ENCODE measurements at regions not wholly inside any gene's neighbourhood (a gene's known extent, or its start where the extent isn't known, plus 50 kb on each side); places are given as distances from the start of the nearest gene placed in this dataset.

DNA sequence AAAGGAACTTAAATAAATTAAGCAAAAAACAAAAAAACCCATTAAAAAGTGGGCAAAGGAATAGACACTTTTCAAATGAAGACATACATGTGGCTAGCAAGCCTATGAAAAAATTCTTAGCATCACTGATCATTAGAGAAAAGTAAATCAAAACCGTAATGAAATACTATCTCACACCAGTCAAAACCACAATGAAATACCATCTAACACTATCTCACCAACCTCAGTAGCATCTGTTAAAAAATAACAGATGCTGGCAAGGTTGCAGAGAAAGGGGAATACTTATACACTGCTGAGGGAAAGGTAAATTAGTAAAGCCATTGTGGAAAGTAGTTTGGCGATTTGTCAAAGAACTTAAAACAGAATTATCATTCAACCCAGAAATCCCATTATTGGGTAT, 381.1 kb downstream of the FLRT2 start:
- H3K4me1 ChIP-seq (ENCODE audit: insufficient read depth, low read length): peaks cover 7% of the 10 kb centered on the region; the same call in 1 of the 2 replicates
- H3K36me3 ChIP-seq (ENCODE audit: insufficient read depth, low read length): no peaks in the 10 kb centered on the region
- no peak overlapping the region for H3K9ac ChIP-seq (ENCODE audit: low read depth, low read length)
- no peaks in the 10 kb centered on the region for H3K9me3 ChIP-seq (ENCODE audit: control insufficient read depth, insufficient read depth, low read length)

DNA sequence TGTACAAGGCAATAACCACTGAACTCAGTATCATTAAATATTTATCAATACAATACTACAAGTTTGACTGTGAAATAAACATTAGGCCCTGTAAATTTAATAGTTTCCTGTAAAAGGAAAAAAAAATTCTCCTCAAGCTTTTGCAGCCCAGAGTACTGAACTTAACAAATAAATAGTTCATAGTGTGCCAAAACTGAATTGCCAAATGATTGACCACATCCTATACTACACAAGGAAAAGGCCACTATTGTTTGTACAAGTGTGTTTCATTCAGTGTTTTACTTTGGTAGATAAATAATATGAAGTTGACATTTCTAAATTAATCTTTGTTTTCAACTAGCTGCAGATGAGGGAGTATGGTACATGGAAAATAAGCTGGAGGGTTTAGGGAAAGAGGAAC, 379.6 kb downstream of the FLRT2 start:
- H3K9ac ChIP-seq (ENCODE audit: low read depth, low read length): no peak overlapping the region
- H3K4me1 ChIP-seq (ENCODE audit: insufficient read depth, low read length): peaks cover 7% of the 10 kb centered on the region; the same call in 1 of the 2 replicates
- no peaks in the 10 kb centered on the region for H3K9me3 ChIP-seq (ENCODE audit: control insufficient read depth, insufficient read depth, low read length)
- H3K36me3 ChIP-seq (ENCODE audit: insufficient read depth, low read length): no peaks in the 10 kb centered on the region

DNA sequence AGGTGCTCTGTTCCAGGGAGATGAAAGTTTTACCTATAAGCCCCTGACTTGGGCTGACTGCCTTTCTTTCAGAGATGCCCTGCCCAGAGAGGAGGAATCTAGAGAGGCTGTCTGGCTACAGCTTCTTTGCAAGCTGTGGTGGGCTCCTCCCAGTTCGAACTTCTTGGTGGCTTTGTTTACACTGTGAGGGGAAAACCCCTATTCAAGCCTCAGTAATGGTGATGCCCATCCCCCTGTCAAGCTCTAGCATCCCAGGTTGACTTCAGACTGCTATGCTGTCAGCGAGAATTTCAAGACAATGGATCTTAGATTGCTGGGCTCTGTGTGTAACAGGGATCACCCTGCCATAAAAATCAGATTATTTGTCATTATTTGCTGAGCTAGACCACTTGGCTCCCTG, 377.6 kb downstream of the FLRT2 start:
- no peaks in the 10 kb centered on the region for H3K9me3 ChIP-seq (ENCODE audit: control insufficient read depth, insufficient read depth, low read length)
- peaks cover 7% of the 10 kb centered on the region; the same call in 1 of the 2 replicates for H3K4me1 ChIP-seq (ENCODE audit: insufficient read depth, low read length)
- H3K9ac ChIP-seq (ENCODE audit: low read depth, low read length): no peak overlapping the region
- H3K36me3 ChIP-seq (ENCODE audit: insufficient read depth, low read length): no peaks in the 10 kb centered on the region

DNA sequence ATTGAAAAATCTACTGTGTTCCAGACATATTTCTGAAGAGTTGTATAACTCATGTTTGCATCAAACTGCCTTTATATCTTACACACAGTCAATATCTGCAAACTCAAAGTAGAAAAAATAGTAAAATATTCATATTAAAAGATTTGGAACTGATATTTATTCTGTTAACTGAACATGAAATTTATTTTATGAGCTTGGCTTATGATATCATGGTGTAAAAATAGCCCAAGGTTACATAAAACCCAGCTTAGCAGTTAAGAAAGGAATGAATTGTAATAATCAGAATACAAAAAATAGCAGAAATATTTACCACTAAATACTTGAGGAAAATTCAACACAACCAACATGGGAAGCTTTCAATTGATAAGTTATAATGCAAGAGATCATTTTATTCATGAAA, 367.9 kb downstream of the FLRT2 start:
- Histone ChIP-seq H3K36me3 (ENCODE audit: insufficient read depth, low read length) (no peaks in the 10 kb centered on the region), H3K9ac (ENCODE audit: low read depth, low read length) (no peak overlapping the region), H3K9me3 (ENCODE audit: control insufficient read depth, insufficient read depth, low read length) (no peaks in the 10 kb centered on the region), H3K4me1 (ENCODE audit: insufficient read depth, low read length) (no peaks in the 10 kb centered on the region; the same call in 1 of the 2 replicates)

DNA sequence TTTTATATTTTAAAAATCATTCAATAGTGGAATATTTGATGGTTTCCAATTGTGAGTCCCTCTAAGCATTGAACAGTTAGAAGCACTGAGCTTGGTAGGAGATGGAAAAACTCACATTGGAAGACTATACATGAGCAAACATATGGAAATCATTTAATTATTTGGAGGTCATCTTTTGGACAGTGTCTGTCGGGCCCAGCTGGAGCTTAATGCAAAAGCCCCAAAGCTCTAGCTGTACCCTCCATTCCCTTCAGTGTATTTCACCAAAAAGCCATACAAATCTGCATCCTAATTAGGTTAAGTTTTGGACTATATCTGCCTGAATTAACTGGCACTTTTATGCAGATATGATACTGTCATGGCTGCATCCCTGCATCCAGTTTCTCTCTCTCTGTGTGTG, 365.7 kb downstream of the FLRT2 start:
- Histone ChIP-seq H3K4me1 (ENCODE audit: insufficient read depth, low read length) (no peaks in the 10 kb centered on the region; the same call in 1 of the 2 replicates), H3K9ac (ENCODE audit: low read depth, low read length) (no peak overlapping the region), H3K36me3 (ENCODE audit: insufficient read depth, low read length) (no peaks in the 10 kb centered on the region), H3K9me3 (ENCODE audit: control insufficient read depth, insufficient read depth, low read length) (no peaks in the 10 kb centered on the region)

DNA sequence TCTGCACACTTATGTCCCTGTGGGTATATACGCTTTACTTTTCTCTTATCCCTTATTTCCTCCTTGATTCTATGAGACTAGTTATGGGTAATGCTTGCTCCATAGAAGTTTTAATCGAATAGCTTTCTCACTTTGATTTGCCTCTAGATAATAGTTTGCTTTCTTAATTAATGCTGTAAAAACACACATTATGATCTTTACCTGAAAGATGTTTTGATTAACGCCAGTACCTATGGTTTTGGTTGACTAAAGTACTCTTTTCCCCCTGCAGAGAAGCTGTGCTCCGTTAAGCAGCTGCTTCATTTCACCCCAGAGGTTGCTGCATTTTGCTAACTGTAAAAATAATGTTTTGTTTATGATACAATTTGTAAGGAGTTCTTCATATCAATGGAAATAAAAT, 362.3 kb downstream of the FLRT2 start:
- Histone ChIP-seq H3K9ac (ENCODE audit: low read depth, low read length) (no peak overlapping the region), H3K9me3 (ENCODE audit: control insufficient read depth, insufficient read depth, low read length) (no peaks in the 10 kb centered on the region), H3K4me1 (ENCODE audit: insufficient read depth, low read length) (no peaks in the 10 kb centered on the region; the same call in 1 of the 2 replicates), H3K36me3 (ENCODE audit: insufficient read depth, low read length) (no peaks in the 10 kb centered on the region)

DNA sequence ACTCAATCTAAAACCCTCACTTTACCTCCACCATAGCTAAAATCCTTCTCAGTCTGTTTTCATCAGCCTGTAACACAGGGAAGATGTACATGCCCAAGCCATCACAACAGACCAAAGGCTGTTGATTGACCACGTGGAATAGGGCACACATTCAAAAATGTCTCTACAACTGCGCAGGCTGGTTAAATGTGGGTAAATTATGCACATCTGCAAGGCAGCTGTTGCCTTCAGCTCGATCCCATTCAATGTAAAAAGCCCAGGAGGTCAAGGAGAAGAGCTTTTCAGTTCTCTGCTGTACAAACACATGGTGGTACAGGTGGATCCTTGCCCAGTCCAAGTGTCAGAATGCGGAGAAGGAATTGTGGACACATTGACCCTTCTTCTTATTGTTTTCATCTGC, 354.0 kb downstream of the FLRT2 start:
- Histone ChIP-seq H3K9ac (ENCODE audit: low read depth, low read length) (no peak overlapping the region), H3K9me3 (ENCODE audit: control insufficient read depth, insufficient read depth, low read length) (no peaks in the 10 kb centered on the region), H3K4me1 (ENCODE audit: insufficient read depth, low read length) (0 out of 2 replicates have a peak, but pooled peaks cover 3% of the 10 kb centered on the region), H3K36me3 (ENCODE audit: insufficient read depth, low read length) (no peaks in the 10 kb centered on the region)

DNA sequence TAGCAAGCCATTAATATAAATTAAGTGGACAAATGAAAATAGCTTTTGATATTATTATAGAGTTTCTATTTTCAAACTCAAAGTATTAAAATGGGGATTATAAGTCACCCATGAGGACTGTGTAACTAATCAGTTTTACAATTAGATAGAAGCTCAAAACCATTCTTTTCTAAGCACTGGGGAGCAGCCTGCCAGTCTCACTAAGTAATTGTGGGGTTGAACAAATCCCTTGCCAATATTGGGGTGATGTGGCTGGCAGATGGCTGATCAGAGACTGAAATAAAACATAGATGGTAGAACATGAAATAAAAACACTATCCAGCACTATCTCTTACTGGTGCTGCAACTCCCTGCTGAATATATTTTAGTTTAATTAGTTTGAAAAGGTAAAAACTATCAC, 353.2 kb downstream of the FLRT2 start:
- Histone ChIP-seq H3K4me1 (ENCODE audit: insufficient read depth, low read length) (0 out of 2 replicates have a peak, but pooled peaks cover 3% of the 10 kb centered on the region), H3K9ac (ENCODE audit: low read depth, low read length) (no peak overlapping the region), H3K36me3 (ENCODE audit: insufficient read depth, low read length) (no peaks in the 10 kb centered on the region), H3K9me3 (ENCODE audit: control insufficient read depth, insufficient read depth, low read length) (no peaks in the 10 kb centered on the region)

DNA sequence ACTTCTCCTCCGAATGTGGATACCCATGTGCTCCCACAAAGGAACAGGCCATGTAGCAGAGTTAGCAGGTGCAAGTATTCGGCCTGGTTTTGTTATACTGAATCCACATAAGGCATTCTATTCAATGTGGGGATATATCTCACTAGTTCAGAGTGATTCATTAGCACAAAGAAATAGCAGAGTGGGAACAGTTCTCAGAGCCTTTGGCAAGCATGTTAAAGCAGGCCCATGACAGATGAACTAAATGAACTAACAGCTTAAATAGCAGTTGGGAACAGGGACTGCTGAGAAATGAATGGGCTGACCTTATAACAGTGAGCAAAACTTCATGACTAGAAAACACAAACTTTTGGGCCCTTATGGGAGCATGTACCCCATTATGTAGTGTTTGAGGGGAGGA, 352.0 kb downstream of the FLRT2 start:
- Histone ChIP-seq H3K9ac (ENCODE audit: low read depth, low read length) (no peak overlapping the region), H3K4me1 (ENCODE audit: insufficient read depth, low read length) (0 out of 2 replicates have a peak, but pooled peaks cover 3% of the 10 kb centered on the region), H3K9me3 (ENCODE audit: control insufficient read depth, insufficient read depth, low read length) (no peaks in the 10 kb centered on the region), H3K36me3 (ENCODE audit: insufficient read depth, low read length) (peaks cover 3% of the 10 kb centered on the region; the same call in 1 of the 2 replicates)

DNA sequence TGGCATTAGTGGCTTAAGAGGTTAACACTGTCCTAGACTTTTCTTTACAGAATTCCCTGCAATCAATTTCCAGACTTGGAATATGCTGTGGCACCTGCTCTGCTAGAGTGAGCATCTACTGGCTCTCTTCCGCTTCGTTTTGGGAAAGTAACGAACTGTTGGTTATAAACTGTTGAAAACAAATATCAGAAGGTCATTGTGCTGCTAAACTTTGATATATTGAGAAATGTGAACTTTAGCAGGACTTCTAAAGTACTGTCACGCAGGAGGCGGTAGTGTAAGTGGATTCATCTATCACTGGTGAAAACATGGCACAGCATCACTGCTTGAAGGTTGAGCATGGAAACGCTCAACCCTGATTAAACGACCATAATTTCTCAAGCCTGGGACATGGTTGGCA, 348.9 kb downstream of the FLRT2 start:
- Histone ChIP-seq H3K9me3 (ENCODE audit: control insufficient read depth, insufficient read depth, low read length) (no peaks in the 10 kb centered on the region), H3K9ac (ENCODE audit: low read depth, low read length) (no peak overlapping the region), H3K4me1 (ENCODE audit: insufficient read depth, low read length) (0 out of 2 replicates have a peak, but pooled peaks cover 3% of the 10 kb centered on the region), H3K36me3 (ENCODE audit: insufficient read depth, low read length) (peaks cover 3% of the 10 kb centered on the region; the same call in 1 of the 2 replicates)

DNA sequence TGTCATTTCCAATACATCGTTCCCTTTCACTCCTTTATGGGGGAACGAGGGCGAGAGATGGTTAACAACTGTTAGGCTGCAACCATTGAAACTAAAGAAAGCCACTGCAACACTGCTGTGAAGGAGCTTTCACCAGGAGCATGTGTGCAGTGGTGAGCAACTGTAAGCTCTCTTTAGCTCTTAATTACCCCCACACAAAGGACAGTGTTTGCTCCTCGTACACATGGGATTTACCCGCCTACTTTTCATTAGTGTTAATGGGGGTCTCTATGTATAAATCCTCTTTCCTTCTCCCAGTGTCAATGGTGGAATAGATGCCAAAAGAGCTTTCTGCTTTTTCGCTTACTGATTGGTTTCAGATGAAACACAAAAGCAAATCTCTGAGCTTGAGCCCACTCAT, 343.1 kb downstream of the FLRT2 start:
- Histone ChIP-seq H3K36me3 (ENCODE audit: insufficient read depth, low read length) (peaks cover 5% of the 10 kb centered on the region; the same call in 1 of the 2 replicates), H3K9me3 (ENCODE audit: control insufficient read depth, insufficient read depth, low read length) (no peaks in the 10 kb centered on the region), H3K9ac (ENCODE audit: low read depth, low read length) (no peak overlapping the region), H3K4me1 (ENCODE audit: insufficient read depth, low read length) (no peaks in the 10 kb centered on the region)

DNA sequence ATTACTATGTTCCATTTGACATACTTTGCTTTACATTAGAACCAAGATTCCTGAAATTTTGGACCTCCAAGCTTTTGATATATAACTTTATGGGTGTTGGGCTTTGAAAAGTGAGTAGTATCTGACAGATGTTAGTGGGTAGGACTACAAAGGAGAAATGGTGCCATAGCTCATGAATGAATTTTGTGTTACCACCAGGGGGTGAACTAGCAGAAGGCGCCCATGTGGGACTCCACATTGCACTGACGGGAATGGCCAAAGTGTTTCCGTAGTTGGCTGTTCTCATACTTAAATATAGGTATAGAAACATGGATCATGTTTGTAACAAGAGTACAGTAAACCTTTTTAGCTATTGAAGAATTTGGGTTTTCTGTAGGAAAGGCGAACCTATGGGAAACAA, 337.5 kb downstream of the FLRT2 start:
- H3K4me1 ChIP-seq (ENCODE audit: insufficient read depth, low read length): no peaks in the 10 kb centered on the region
- no peaks in the 10 kb centered on the region for H3K36me3 ChIP-seq (ENCODE audit: insufficient read depth, low read length)
- H3K9me3 ChIP-seq (ENCODE audit: control insufficient read depth, insufficient read depth, low read length): no peaks in the 10 kb centered on the region
- H3K9ac ChIP-seq (ENCODE audit: low read depth, low read length): no peak overlapping the region

DNA sequence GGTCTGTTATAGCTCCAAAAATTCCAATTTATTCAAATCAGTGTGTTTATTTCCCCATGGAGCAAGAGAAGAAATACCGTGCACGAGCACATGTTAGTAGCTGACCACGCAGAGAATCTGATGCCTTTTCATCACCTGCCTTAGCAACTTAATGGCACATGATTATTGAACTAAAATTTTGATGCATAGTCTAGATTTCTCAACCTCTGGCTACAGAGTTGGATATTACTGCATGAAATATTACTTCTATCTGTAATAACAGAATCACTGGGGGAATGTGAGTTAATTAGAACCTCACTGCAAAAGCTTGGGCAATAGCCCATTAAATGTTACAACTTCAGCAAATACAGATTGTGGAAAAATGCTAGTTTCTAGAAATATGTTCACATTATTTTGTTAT, 335.8 kb downstream of the FLRT2 start:
- no peaks in the 10 kb centered on the region for H3K9me3 ChIP-seq (ENCODE audit: control insufficient read depth, insufficient read depth, low read length)

DNA sequence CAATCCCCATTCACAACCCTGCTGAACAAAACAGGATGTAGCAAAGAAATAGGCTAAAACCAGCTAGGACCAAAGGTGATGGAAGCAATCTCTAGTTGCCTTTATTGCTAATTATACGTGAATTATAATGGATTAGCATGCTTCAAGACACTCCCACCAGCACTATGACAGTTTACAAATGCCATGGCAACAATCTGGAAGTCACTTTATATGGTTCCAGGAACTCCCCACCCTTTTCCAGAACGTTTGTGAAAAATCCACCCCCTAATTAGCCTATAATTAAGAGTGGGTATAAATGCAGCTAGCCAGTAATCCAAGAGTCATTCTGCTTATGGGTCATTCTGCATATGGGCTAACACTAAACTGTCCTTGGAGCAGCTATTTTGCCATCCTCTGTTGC, 328.7 kb downstream of the FLRT2 start:
- no peaks in the 10 kb centered on the region for H3K4me1 ChIP-seq (ENCODE audit: insufficient read depth, low read length)
- H3K9ac ChIP-seq (ENCODE audit: low read depth, low read length): no peak overlapping the region
- no peaks in the 10 kb centered on the region for H3K9me3 ChIP-seq (ENCODE audit: control insufficient read depth, insufficient read depth, low read length)
- no peaks in the 10 kb centered on the region for H3K36me3 ChIP-seq (ENCODE audit: insufficient read depth, low read length)

More for the DNA sequence above, 335.8 kb downstream of the FLRT2 start:
- Histone ChIP-seq H3K36me3 (ENCODE audit: insufficient read depth, low read length) (no peaks in the 10 kb centered on the region), H3K4me1 (ENCODE audit: insufficient read depth, low read length) (no peaks in the 10 kb centered on the region), H3K9ac (ENCODE audit: low read depth, low read length) (no peak overlapping the region)

DNA sequence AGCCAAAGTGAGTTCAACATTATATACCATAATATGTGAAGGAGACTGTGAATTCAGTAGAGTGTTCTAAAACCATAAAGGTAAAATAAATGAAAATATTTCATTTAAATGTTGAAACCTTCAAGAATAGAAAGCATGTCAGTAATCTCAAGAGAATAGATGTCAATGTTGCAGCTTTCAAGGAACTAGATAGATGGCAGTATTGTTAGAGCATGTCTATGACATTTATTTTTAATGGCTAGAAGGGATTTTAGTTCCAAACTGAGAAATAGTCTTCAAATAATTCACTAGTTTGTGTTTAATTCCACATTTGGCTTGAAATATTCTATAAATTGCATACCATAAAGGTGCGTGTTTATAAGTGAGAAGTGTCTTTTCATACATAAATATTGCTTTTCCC, 326.5 kb downstream of the FLRT2 start:
- no peaks in the 10 kb centered on the region for H3K9me3 ChIP-seq (ENCODE audit: control insufficient read depth, insufficient read depth, low read length)
- H3K36me3 ChIP-seq (ENCODE audit: insufficient read depth, low read length): no peaks in the 10 kb centered on the region

More for the DNA sequence above, 326.5 kb downstream of the FLRT2 start:
- Histone ChIP-seq H3K9ac (ENCODE audit: low read depth, low read length) (no peak overlapping the region), H3K4me1 (ENCODE audit: insufficient read depth, low read length) (no peaks in the 10 kb centered on the region)

Data from ES-I3 (cell line).